Activated CD4-positive, alpha-beta memory T cell treated with anti-CD3 and anti-CD28 coated beads, Interleukin-2, amount 10 ng/mL, durations not matched to agents 7 days and 5 days (primary cell): ENCODE measurements at regions not wholly inside any gene's neighbourhood (a gene's known extent, or its start where the extent isn't known, plus 50 kb on each side); places are given as distances from the start of the nearest gene placed in this dataset.
"Not testable (repeated sequence)": the region's sequence is repeated elsewhere in the genome, so short reads cannot be mapped to it uniquely, and the experiment has no call there.

Experiments
- CTCF ChIA-PET: fragments of 350-600 bp; sonication (Branson Sonifier 250); formaldehyde crosslinking; loops from one replicate; lab custom pipeline; 2021; ENCODE audit warnings: antibody characterized with exemption, inconsistent platforms; lab: Charles Lee
- POLR2A ChIA-PET: fragments of 350-600 bp; sonication (Branson Sonifier 250); formaldehyde crosslinking; loops from one replicate; lab custom pipeline; 2021; ENCODE audit warnings: antibody characterized with exemption; lab: Charles Lee
- DNase-seq: peaks from one replicate; pipeline ENCODE4 v3.0.0-alpha.2; 2020
- H3K27ac Mint-ChIP-seq: one replicate; pipeline ENCODE4 v1.8.0; 2021; ENCODE audit warnings: mild to moderate bottlenecking, mixed read lengths
- H3K27me3 Mint-ChIP-seq: one replicate; pipeline ENCODE4 v1.8.0; 2021; ENCODE audit warnings: mixed read lengths
- H3K36me3 Mint-ChIP-seq: one replicate; pipeline ENCODE4 v1.8.0; 2021; ENCODE audit warnings: low read depth, mixed read lengths
- H3K4me1 Mint-ChIP-seq: one replicate; pipeline ENCODE4 v1.8.0; 2021; ENCODE audit warnings: mixed read lengths
- H3K4me3 Mint-ChIP-seq: one replicate; pipeline ENCODE4 v1.8.0; 2021; ENCODE audit warnings: mild to moderate bottlenecking, mixed read lengths
- H3K9me3 Mint-ChIP-seq: one replicate; pipeline ENCODE4 v1.8.0; 2021; ENCODE audit warnings: mixed read lengths

DNA sequence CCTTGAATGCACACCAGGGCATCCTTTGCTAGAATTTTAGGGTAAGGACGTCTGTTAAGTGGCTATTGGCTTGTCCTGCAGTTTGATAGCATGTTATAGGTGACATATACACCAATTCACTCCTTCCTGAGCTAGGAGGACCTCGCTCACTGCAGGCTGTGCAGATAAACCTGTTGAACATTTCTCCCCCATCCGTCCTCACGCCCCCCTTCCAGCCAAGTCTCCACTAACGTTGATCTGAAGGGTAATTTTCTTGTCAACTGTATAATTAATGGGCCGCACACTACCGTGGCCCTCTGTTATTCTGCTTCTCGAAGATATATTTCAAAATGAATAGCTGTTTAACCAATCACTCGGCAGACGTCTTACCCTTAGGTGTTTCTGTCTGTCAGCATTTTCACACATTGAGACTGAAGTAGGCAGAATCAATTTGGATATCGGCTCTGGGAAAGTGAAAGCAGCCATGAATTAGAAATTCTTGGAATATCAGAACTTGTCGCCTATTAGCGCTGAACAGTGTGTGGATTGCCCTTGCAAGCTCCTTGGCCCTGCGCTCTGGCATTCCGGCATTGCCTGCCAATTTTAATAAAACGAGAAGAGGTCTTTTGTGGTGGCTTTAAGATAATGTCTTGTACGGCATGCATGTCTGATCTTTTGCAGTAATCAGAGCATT, 905.3 kb downstream of the TYW1 start:
- no peak for DNase-seq
- H3K4me3 Mint-ChIP-seq = no peak overlapping the region
- H3K27me3 Mint-ChIP-seq = no peaks in the 10 kb centered on the region
- POLR2A ChIA-PET = no interaction called here
- H3K27ac Mint-ChIP-seq = no peak overlapping the region
- CTCF ChIA-PET = no interaction called here
- no peaks in the 10 kb centered on the region for H3K4me1 Mint-ChIP-seq
- H3K36me3 Mint-ChIP-seq = no peaks in the 10 kb centered on the region
- peaks cover 27% of the 10 kb centered on the region for H3K9me3 Mint-ChIP-seq

GRCh38 chr7:67907792-67908191, 911.2 kb downstream of the TYW1 start:
- Mint-ChIP-seq H3K4me3 (no peak overlapping the region), H3K9me3 (peaks cover 22% of the 10 kb centered on the region), H3K36me3 (no peaks in the 10 kb centered on the region), H3K27me3 (no peaks in the 10 kb centered on the region), H3K4me1 (no peaks in the 10 kb centered on the region), H3K27ac (no peak overlapping the region)
- no peak for DNase-seq
- POLR2A ChIA-PET = no interaction called here
- CTCF ChIA-PET = no interaction called here

GRCh38 chr7:67912437-67912836, 915.8 kb downstream of the TYW1 start:
- Mint-ChIP-seq H3K9me3 (peaks cover 11% of the 10 kb centered on the region), H3K27me3 (no peaks in the 10 kb centered on the region), H3K4me1 (no peaks in the 10 kb centered on the region), H3K36me3 (no peaks in the 10 kb centered on the region), H3K4me3 (no peak overlapping the region), H3K27ac (no peak overlapping the region)
- CTCF ChIA-PET = interaction anchor here (0.6 kb wide), 1 partner anchor 938 kb away, joined by 3 read pairs; no protein-coding TSS in a partner anchor
- no peak for DNase-seq
- POLR2A ChIA-PET = no interaction called here

- no peak overlapping the region for H3K27ac Mint-ChIP-seq
- ChIA-PET CTCF (no interaction called here), POLR2A (no interaction called here)
- no peak overlapping the region for H3K4me3 Mint-ChIP-seq
- DNase-seq = no peak
- peaks cover 17% of the 10 kb centered on the region for H3K9me3 Mint-ChIP-seq
- H3K4me1 Mint-ChIP-seq = peaks cover 1% of the 10 kb centered on the region
- peaks cover 2% of the 10 kb centered on the region for H3K36me3 Mint-ChIP-seq
- H3K27me3 Mint-ChIP-seq = no peaks in the 10 kb centered on the region
Measured at GRCh38 chr7:67913604-67914003, 917.0 kb downstream of the TYW1 start.

DNA sequence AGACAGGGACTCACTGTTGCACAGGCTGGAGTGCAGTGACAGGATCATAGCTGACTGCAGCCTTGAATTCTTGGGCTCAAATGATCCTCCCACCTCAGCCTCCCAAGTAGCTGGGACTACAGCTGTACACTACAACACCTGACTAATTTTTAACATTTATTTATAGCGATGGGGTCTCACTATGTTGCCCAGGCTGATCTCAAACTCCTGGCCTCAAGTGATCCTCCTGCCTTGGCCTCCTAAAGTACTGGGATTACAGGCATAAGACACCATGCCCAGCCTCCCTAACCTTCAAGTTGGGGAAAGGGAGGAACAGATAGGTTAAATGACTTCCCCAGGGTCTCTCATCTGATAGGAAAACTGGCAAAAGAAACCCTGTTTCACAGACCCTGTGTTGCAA, 919.5 kb downstream of the TYW1 start:
- POLR2A ChIA-PET, H3K4me3 Mint-ChIP-seq, H3K36me3 Mint-ChIP-seq, CTCF ChIA-PET, H3K4me1 Mint-ChIP-seq, H3K27me3 Mint-ChIP-seq, DNase-seq, H3K27ac Mint-ChIP-seq: not testable (repeated sequence)
- H3K9me3 Mint-ChIP-seq = peaks cover 21% of the 10 kb centered on the region

DNA sequence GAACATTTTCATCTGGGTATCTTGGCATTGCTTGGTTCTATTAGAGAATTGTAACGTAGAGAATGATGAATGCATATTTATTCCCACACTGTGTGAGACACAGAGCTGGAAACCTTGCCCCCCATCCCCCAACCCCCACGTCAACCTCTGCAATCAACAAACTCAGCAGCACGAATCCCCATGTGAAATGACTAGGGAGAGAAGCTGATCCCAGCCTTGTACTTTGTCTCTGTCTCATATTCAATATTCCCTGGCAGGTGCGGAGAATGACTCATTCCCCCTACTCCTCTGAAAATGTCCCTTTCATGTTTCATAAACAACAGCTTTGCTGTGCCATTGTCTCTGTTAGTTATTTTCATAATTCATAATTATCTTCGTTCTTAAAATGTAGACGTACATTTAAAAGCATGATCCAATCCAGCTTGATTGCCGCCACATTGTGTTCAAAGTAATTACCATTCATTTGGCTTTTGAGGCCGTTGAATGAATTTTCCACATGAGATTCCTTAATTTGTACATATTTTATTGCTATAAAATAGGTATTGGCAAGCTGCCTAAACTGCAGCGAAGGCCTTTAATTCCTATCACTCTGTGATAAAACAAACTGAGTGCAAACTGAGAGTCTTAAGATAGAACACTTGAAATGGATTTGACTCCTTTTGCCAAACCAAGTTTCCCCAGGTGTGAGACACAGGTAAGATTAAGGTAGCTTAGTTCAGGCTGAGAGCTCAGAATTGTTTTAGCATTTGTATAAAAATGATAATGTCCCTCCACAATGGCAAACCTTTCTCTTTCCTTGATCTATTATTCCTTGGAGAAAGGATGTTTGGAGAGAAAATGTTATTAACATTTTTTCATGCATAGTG, 920.2 kb downstream of the TYW1 start:
- H3K9me3 Mint-ChIP-seq = peaks cover 20% of the 10 kb centered on the region
- peaks cover 1% of the 10 kb centered on the region for H3K4me1 Mint-ChIP-seq
- peaks cover 2% of the 10 kb centered on the region for H3K36me3 Mint-ChIP-seq
- no peak overlapping the region for H3K4me3 Mint-ChIP-seq
- H3K27ac Mint-ChIP-seq = no peak overlapping the region
- ChIA-PET CTCF (no interaction called here), POLR2A (no interaction called here)
- DNase-seq = no peak
- no peaks in the 10 kb centered on the region for H3K27me3 Mint-ChIP-seq

GRCh38 chr7:67917437-67917755, 920.8 kb downstream of the TYW1 start:
- no peak for DNase-seq
- H3K27me3 Mint-ChIP-seq = no peaks in the 10 kb centered on the region
- peaks cover 1% of the 10 kb centered on the region for H3K4me1 Mint-ChIP-seq
- peaks cover 2% of the 10 kb centered on the region for H3K36me3 Mint-ChIP-seq
- ChIA-PET CTCF (no interaction called here), POLR2A (no interaction called here)
- H3K27ac Mint-ChIP-seq = no peak overlapping the region
- H3K9me3 Mint-ChIP-seq = peaks cover 20% of the 10 kb centered on the region
- no peak overlapping the region for H3K4me3 Mint-ChIP-seq

GRCh38 chr7:67918158-67918557, 921.5 kb downstream of the TYW1 start:
- ChIA-PET CTCF (no interaction called here), POLR2A (no interaction called here)
- Mint-ChIP-seq H3K36me3 (peaks cover 2% of the 10 kb centered on the region), H3K4me3 (no peak overlapping the region), H3K27ac (no peak overlapping the region), H3K9me3 (peaks cover 20% of the 10 kb centered on the region), H3K27me3 (no peaks in the 10 kb centered on the region), H3K4me1 (peaks cover 1% of the 10 kb centered on the region)
- no peak for DNase-seq

GRCh38 chr7:67923286-67923685, 926.7 kb downstream of the TYW1 start:
- CTCF ChIA-PET = no interaction called here

GRCh38 chr7:67928141-67928540, 931.5 kb downstream of the TYW1 start:
- H3K9me3 Mint-ChIP-seq = peaks cover 13% of the 10 kb centered on the region
- ChIA-PET CTCF (no interaction called here), POLR2A (no interaction called here)
- no peak overlapping the region for H3K27ac Mint-ChIP-seq
- no peak for DNase-seq
- no peaks in the 10 kb centered on the region for H3K36me3 Mint-ChIP-seq
- H3K4me3 Mint-ChIP-seq = no peak overlapping the region
- no peaks in the 10 kb centered on the region for H3K27me3 Mint-ChIP-seq
- H3K4me1 Mint-ChIP-seq = no peaks in the 10 kb centered on the region

More at GRCh38 chr7:67923286-67923685, 926.7 kb downstream of the TYW1 start:
- Mint-ChIP-seq H3K4me3 (no peak overlapping the region), H3K27ac (no peak overlapping the region), H3K4me1 (no peaks in the 10 kb centered on the region), H3K9me3 (peaks cover 17% of the 10 kb centered on the region), H3K36me3 (no peaks in the 10 kb centered on the region), H3K27me3 (no peaks in the 10 kb centered on the region)
- POLR2A ChIA-PET = no interaction called here
- no peak for DNase-seq

DNA sequence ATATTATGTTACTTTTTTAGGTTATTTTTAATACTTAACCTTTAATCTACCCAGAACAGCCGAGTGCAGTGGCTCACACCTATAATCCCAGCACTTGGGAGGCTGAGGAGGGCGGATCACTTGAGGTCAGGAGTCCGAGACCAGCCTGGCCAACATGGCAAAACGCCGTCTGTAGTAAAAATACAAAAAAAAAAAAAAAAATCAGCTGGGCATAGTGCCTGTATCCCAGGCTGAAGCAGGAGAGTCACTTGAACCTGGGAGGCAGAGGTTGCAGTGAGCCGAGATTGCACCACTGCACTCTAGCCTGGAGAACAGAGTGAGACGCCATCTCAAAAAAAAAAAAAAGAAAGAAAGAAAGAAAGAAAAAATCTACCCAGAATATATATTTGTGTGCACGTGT, 939.8 kb downstream of the TYW1 start:
- POLR2A ChIA-PET, H3K4me3 Mint-ChIP-seq, H3K27ac Mint-ChIP-seq, H3K4me1 Mint-ChIP-seq, H3K27me3 Mint-ChIP-seq, H3K36me3 Mint-ChIP-seq, DNase-seq: not testable (repeated sequence)
- H3K9me3 Mint-ChIP-seq = peaks cover 17% of the 10 kb centered on the region
- CTCF ChIA-PET = interaction anchor here (0.7 kb wide), 1 partner anchor 383 kb away, joined by 3 read pairs; no protein-coding TSS in a partner anchor

DNA sequence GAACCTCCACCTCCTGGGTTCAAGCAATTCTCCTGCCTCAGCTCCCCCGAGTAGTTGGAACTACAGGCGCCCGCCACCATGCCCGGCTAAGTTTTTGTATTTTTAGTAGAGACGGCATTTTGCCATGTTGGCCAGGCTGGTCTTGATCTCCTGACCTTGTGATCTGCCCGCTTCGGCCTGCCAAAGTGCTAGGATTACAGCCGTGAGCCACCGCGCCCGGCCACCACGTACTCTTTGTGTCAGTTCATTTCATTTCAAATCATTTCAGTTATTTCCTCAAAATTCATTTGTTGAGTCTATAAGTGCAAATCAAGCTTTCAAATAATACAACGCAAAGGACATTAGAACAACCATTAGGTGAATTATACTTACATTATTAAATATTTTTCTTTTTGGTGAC, 943.8 kb downstream of the TYW1 start:
- H3K36me3 Mint-ChIP-seq = no peaks in the 10 kb centered on the region
- CTCF ChIA-PET = no interaction called here

DNA sequence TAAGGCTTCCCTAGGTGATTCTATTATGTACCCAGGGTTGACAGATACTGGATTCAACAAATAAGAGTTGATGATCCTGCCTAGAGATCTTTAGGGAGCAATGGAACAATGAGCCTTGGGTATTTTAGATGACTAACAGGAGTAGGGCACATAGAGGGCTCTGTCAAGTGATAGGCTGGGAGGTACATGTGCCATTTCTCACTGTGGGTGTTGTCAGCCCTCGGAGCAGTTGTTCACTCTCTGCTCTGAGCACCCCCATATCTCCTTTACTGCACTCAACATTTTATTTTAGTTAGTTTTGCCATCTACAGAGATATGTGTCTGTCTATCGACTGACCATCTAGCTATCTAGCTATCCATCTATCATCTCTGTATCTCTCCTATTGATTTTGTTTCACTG, 950.6 kb downstream of the TYW1 start:
- no peaks in the 10 kb centered on the region for H3K27me3 Mint-ChIP-seq
- no peak for DNase-seq
- CTCF ChIA-PET = no interaction called here

More for the DNA sequence above, 943.8 kb downstream of the TYW1 start:
- peaks cover 15% of the 10 kb centered on the region for H3K9me3 Mint-ChIP-seq
- H3K27ac Mint-ChIP-seq = no peak overlapping the region
- POLR2A ChIA-PET = no interaction called here
- H3K4me1 Mint-ChIP-seq = no peaks in the 10 kb centered on the region
- no peak for DNase-seq
- no peaks in the 10 kb centered on the region for H3K27me3 Mint-ChIP-seq
- no peak overlapping the region for H3K4me3 Mint-ChIP-seq

GRCh38 chr7:67947646-67948045, 951.0 kb downstream of the TYW1 start:
- peaks cover 11% of the 10 kb centered on the region for H3K9me3 Mint-ChIP-seq
- ChIA-PET CTCF (no interaction called here), POLR2A (no interaction called here)
- no peak for DNase-seq
- no peaks in the 10 kb centered on the region for H3K36me3 Mint-ChIP-seq
- no peaks in the 10 kb centered on the region for H3K27me3 Mint-ChIP-seq
- no peak overlapping the region for H3K27ac Mint-ChIP-seq
- H3K4me1 Mint-ChIP-seq = no peaks in the 10 kb centered on the region
- H3K4me3 Mint-ChIP-seq = no peak overlapping the region

More for the DNA sequence above, 950.6 kb downstream of the TYW1 start:
- no peak overlapping the region for H3K27ac Mint-ChIP-seq
- POLR2A ChIA-PET = no interaction called here
- no peaks in the 10 kb centered on the region for H3K36me3 Mint-ChIP-seq
- H3K9me3 Mint-ChIP-seq = peaks cover 10% of the 10 kb centered on the region
- no peaks in the 10 kb centered on the region for H3K4me1 Mint-ChIP-seq
- no peak overlapping the region for H3K4me3 Mint-ChIP-seq
